ENCODE measurements at regions not wholly inside any gene's neighbourhood (a gene's known extent, or its start where the extent isn't known, plus 50 kb on each side); places are given as distances from the start of the nearest gene placed in this dataset.
"Not testable (repeated sequence)": the region's sequence is repeated elsewhere in the genome, so short reads cannot be mapped to it uniquely, and the experiment has no call there.

DNA sequence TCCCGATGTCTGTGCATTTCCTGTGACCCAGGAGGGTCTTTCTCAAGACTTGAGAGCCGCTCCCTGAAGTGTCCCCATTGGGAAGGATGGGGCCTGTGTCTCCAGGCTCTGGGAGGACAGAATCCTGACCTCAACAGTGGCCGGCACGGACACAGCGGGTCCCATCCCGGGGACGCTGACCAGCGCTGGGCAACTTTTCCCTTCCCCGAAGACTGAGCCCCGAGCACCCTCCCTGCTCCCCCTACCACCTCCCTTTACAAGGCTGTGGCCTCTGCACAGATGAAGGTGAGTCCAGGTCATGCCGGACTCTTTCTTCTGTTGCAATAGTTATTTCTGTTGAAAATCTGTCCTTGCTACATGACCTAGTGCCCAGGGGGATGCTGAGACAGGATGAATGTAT lies 135.7 kb downstream of the TMEM121 start:
- not testable (repeated sequence) for ATAC-seq

DNA sequence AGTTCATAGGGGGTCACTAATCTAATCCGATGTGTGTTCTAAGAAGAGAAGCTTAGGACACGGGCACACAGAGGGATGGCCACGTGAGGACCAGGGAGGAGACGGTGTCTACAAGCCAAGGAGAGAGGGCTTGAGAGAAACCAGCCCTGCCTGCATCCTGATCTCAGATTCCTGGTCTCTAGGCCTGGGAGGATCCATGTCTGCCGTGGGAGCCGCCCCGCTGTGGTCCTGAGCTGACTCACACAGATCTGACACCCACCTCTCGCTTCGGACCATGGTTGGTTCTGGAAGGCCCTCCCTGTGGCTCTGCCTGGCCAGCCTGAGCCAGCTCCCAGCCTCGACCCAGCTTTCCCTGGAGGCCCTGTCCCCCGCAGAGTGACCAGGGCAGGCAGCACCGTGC lies 136.2 kb downstream of the TMEM121 start:
- not testable (repeated sequence) for ATAC-seq

DNA sequence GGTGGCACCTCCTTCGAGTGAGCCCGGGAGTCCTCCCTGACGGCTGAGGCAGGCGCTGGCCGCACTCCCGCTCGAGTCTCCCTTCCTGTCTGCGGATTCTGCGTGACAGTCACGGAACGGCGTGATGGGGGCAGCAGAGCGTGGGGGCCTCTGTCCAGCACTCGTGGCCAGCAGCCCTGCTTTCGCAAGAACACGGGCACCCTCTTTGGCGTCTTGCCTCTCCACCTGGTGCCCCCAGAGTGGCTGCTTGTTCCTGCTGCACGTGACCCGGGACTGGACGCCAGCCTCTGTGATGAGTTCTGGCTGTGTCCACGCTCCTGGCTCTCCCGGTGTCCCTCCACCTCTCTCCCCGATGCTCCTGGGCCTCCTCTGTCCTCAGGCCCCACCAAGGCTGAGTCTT lies 136.9 kb downstream of the TMEM121 start:
- not testable (repeated sequence) for ATAC-seq

DNA sequence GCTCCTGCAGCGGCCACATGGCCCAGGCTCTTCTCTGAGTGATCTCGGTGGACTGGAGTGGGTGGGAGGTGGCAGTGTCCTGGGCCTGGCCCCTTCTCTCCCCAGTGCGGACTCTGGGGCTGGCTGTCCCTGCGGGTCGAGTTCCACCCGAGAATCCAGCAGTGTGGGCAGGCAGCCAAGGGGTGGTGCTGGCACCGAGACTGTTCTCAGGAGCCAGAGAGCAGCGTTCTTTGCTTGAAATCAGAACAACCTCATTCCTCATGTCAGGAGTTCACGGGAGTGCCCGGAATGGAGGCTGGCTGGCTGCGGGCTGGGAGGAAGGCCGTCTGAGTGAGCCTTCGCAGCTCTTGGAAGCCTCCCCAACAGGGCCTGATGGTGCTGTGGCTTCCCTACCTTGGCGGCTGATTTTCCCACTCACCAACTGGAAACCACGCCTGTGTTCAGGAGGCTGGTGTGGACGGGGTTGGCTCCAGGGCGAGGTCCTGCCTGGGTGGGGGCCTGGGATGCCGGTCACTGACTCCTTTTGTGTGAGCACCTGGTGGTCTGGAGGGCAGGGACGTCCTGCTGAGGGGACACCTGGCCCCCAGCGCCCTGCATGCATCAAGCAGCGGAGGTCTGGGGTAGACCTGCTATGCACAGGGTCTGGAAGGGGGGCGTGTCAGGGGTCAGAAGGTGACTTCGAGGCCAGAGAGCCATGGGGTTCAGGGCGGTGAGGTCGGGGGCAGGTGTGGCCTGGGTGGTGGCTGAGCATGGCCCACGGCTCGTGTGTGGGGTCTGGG lies 137.6 kb downstream of the TMEM121 start:
- ATAC-seq = not testable (repeated sequence)

DNA sequence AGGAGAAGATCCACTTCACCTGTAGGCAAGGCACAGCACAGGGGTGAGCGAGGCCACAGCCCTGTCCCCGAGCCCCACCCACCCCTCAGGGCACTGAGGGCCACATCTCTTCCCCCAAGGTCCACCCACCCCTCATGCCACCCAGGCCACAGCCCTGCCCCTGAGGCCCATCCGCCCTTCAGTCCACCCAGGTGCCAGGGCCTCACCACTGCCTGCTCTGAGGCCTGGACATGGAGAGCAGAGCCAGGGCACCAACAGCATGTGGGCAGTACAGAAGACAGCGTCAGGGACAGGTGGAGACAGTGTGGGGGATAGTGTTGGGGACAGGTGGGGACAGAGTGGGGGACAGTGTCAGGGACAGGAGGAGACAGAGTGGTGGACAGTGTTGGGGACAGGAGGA lies 138.3 kb downstream of the TMEM121 start:
- peak; percentile 10 for ATAC-seq

DNA sequence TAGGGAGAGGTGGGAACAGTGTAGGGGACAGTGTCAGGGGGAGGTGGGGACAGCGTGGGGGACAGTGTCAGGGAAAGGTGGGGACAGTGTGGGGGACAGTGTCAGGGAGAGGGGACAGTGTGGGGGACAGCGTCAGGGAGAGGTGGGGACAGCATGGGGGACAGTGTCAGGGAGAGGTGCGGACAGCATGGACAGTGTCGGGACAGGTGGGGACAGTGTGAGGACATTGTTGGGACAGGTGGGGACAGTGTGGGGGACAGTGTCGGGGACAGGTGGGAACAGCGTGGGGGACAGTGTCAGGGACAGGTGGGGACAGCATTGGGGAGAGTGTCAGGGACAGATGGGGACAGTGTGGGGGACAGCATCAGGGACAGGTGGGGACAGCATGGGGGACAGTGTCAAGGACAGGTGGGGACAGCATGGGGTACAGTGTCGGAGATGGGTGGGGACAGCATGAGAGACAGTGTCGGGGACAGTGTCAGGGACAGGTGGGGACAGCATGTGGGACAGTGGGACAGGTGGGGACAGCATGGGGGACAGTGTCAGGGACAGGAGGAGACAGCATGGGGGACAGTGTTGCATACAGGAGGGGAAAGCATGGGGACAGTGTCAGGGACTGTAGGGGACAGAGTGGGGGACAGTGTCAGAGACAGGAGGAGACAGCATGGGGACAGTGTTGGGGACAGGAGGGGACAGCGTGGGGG lies 139.0 kb downstream of the TMEM121 start:
- no peak for ATAC-seq

DNA sequence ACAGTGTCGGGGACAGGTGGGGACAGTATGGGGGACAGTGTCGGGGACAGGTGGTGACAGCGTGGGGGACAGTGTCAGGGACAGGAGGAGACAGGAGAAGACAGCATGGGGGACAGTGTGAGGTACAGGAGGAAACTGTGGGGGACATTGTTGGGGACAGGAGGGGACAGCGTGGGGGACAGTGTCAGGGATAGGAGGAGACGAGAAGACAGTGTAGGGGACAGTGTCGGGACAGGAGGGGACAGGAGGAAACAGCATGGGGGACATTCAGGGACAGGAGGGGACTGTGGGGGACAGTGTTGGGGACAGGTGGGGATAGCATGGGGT lies 139.5 kb downstream of the TMEM121 start:
- no peak for ATAC-seq

DNA sequence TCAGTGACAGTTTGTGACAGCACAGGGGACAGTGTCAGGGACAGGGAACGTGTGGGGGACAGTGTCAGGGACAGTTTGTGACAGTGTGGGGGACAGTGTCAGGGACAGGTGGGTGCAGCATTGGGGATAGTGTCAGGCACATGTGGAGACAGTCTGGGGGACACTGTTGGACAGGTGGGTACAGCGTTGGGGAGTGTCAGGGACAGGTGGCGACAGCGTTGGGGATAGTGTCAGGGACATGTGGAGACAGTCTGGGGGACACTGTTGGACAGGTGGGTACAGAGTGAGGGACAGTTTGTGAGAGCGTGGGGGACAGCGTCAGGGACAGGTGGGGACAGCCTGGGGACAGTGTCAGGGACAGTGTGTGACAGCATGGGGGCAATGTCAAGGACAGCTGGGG lies 140.0 kb downstream of the TMEM121 start:
- peak; percentile 10 for ATAC-seq

DNA sequence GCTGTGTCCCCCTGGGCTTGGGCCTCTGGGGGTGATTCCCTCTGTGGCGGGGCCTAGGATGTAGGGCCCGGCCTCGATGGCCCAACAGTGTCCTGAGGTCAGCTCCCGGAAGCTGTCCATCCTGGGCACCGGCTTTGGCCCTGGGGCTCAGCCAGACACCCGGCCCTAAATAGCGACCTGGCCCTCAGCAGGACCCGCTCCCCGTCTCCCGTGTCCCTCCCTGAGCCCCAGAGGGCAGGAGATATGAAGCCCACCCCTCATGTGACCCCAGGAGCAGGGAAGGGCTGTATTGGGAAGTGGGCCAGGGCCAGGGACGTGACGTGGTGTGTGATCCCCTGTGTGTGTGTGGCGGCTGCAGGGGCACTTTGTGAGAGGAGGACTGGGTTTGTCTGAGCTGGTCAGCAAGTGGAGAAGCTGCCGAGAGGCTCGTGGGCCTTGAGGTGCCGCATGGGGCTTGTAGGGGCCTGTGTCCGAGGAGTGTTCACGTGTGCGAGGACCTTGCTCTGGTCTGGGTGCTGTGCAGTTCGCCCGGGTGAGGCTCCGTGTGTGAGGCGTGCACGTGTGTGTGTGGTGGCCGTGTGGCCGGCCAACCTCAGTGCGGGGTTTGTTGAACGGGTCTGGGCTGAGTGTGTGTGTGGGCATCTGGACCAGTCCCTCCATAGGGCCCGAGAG lies 140.7 kb downstream of the TMEM121 start:
- not testable (repeated sequence) for ATAC-seq

DNA sequence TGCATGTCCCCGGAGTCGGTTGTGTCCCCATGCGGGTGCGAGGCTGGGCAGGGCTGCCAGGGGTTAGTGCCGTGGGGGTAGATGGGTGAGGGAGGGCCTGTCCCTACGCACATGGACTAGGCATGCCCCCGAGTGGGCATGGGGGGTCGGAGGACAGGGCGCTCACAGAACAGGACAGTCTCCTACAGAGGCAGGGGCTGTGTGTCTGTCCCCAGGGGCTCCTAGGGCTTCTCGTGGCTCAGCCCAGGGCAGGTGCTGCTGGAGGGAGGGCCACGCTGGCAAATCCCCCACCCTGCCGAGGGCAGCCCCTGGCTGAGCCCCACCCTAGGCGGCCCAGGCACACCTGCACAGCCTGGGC lies 141.3 kb downstream of the TMEM121 start:
- ATAC-seq = not testable (repeated sequence)

DNA sequence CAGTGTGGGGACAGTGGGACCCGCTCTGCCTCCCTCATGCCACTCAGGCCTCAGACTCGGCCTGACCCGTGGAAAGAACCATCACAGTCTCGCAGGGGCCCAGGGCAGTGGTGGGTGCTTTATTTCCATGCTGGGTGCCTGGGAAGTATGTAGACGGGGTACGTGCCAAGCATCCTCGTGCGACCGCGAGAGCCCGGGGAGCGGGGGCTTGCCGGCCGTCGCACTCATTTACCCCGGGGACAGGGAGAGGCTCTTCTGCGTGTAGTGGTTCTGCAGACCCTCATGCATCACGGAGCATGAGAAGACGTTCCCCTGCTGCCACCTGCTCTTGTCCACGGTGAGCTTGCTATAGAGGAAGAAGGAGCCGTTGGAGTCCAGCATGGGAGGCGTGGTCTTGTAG lies 141.6 kb downstream of the TMEM121 start:
- ATAC-seq = not testable (repeated sequence)

DNA sequence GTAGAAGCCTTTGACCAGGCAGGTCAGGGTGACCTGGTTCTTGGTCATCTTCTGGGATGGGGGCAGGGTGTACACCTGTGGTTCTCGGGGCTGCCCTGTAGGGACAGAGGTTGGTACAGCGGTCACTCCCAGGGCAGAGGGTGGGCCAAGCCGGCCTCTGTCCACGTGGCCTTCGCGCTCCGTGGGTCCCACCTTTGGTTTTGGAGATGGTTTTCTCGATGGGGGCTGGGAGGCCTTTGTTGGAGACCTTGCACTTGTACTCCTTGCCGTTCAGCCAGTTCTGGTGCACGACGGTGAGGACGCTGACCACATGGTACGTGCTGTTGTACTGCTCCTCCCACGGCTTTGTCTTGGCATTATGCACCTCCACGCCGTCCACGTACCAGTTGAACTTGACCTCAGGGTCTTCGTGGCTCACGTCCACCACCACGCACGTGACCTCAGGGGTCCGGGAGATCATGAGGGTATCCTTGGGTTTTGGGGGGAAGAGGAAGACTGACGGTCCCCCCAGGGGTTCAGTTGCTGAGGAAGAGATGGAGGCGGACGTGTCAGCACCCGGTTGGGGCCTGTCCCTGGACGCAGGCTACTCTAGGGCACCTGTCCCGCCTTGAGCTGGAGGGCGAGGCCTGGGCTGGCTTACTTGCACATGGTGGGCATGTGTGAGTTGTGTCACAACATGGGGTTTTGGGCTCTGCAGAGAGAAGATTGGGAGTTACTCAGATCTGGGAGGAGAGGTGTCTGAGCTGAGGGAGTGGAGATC lies 142.3 kb downstream of the TMEM121 start:
- not testable (repeated sequence) for ATAC-seq

DNA sequence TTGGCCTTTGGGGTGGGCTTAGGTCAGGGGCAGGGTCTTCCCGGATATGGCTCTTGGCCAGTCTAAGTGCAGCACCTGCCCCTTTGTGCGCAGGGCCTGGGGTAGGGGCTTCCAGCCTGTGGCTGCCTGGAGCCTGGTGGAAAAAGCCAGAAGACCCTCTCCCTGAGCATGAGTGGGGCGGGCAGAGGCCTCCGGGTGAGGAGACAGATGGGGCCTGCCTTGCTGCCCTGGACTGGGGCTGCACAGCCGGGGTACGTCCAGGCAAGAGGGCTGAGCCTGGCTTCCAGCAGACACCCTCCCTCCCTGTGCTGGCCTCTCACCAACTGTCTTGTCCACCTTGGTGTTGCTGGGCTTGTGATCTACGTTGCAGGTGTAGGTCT lies 142.8 kb downstream of the TMEM121 start:
- not testable (repeated sequence) for ATAC-seq

DNA sequence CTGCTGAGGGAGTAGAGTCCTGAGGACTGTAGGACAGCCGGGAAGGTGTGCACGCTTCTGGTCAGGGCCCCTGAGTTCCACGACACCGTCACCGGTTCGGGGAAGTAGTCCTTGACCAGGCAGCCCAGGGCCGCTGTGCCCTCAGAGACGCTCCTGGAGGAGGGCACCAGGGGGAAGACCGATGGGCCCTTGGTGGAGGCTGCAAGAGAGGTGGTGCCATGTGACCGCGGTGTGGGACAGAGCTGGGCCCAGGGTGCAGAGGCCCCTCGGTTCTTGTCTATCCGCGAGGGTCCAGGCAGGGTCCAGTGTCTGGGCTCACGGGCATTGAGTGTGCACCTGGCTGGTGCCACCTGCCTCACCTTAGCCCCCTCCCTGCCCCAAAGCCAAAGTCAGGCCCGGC lies 143.3 kb downstream of the TMEM121 start:
- not testable (repeated sequence) for ATAC-seq

DNA sequence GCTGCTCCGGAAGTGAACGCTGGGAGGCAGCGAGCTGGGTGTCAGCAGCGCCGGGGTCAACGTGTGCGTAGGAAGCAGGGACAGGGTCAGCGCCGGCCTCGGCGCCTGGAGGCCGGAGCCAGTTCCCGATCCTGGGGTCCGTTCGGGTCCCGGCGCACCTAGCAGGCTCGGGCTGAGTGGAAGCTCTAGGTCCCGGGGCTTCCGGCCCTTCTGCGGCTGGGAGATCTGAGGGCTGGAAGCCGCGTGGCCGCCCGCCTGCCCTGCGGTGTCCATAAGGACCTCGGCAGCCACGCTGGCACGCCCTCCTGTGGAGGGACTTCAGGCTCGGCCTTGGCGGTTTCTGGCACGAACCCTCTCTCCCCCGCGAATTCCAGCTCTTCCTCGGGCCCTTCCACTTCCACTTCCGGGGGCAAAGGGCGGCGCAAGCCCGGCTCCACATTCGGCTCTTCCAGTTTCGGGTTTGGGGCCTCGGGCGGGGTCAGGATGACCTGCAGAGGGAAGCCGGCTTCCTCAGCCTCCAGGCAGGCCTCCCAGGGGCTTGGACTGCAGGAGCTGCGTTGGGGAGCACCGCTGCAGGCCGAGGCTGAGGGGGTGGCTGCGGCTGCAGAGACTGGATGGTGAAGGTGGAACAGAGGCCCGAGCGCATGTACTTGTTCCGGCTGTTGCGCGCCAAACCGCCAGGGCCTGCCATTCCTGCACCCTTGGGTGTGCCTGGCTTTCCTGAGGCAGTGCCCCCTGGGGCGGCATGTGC lies 146.2 kb downstream of the TMEM121 start:
- ATAC-seq = not testable (repeated sequence)

DNA sequence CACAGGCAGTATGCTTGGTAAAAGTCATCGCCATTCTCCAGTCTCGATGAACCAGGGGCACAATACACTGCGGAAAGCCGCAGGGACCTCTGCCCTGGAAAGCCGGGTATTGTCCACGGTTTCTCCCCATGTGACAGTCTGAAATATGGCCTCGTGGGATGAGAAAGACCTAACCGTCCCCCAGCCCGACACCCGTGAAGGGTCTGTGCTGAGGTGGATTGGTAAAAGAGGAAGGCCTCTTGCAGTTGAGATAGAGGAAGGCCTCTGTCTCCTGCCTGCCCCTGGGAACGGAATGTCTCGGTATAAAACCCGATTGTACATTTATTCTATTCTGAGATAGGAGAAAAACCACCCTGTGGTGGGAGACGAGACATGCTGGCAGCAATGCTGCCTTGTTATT lies 149.1 kb downstream of the TMEM121 start:
- ATAC-seq = not testable (repeated sequence)

DNA sequence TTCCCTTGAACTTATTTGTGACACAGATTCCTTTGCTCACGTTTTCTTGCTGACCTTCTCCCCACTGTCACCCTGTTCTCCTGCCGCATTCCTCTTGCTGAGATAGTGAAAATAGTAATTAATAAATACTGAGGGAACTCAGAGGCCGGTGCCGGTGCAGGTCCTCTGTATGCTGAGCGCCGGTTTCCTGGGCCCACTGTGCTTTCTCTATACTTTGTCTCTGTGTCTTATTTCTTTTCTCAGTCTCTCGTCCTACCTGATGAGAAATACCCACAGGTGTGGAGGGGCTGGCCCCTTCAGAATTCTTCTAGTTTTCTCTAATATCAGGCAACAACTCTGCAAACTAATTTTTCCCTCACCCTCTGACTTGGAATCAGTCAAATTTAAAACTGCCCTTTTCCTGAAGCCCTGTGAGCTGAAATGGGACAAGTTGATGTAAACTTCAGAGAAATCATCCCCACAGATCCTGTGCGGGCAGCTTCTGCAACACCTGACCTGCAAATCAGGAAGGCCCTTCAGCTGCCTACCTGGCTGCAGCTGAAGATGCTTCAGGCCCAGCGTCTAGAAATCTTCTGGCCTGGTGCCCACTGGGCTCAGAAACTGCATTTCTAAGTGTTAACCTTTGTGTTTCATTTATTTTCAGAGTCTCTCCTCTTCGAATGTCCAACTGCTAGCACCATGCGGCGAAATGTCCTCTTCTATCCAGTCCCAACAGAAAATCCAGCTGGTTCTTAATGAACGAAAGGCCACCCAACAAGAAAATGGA lies 149.7 kb downstream of the TMEM121 start:
- ATAC-seq = not testable (repeated sequence)

DNA sequence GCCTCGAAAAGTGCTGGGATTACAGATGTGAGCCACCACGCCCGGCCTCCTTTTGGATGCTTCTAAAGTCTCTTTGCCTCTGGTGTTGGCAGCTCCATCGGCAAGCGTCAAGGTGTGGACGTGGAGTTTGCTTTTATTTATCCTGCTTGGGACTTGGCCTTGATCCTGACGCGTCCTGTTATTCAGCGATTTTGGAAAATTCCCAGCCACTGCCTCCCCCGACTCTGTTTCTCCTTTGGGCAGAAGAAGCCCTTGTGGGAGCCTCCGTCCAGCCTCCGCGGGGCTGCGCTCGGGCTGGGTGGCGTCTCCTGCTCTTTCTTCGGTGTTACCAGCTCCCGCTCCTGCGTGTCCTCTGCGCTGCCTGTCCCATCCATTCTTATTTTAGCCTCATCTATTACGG lies 151.7 kb downstream of the TMEM121 start:
- ATAC-seq = not testable (repeated sequence)

DNA sequence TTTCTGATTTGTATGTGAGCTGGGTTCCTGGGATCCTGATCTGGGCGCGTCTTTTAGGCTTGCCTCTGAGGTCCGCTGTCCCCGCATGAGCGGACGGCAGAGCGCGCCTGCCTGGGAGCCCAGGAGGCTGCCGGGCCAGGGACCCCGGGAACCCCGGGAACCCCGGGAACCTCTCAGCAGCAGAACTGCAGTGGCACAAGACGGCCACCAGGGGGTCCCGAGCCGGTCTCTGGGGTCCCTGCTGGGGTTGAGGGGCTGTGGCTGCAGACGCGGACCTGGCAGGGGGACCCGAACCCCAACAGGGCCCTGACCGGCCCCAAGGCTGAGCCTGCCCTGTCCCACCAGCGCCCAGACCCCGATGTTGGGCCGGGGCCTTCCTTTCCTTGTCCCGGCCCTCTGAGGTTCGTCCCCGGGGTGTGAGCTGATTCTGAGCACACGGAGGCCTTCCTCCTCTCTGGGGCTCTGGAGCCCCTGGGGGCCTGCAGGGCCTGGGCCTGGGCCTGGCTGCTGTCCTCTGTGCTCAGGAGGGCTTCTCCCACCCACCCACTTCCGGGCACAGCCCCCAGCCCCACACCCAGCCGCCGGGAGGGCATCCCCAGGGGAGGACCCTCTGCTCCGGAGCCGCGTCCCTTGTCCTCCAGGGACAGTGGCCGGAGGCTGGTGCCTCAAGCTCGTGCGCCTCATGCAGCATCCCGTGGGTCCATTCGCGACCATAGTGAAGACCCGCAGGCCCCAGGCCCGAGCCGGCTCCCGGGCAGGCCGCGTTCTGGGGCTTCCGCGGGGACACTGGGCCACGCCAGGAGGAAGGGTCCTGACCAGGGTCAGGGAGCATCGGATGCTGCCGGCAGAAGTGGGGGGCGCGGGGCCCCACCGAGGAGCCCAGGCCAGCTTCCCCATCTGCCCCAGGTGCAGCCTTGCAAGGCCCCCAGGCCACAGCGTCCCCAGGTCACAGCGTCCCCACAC lies 152.9 kb downstream of the TMEM121 start:
- not testable (repeated sequence) for ATAC-seq
